ENCODE measurements at regions not wholly inside any gene's neighbourhood (a gene's known extent, or its start where the extent isn't known, plus 50 kb on each side); places are given as distances from the start of the nearest gene placed in this dataset.

- peak; percentile 76 for TF ChIP-seq CTCF (IDR thresholded peaks at IDR 0.05; ENCODE audit: low read depth, low read length, poor library complexity, severe bottlenecking)
- no peak for TF ChIP-seq EZH2phosphoT487 (IDR thresholded peaks at IDR 0.05; ENCODE audit: borderline replicate concordance, low read length)
Observed at GRCh38 chr13:53782488-53782961, 753.9 kb downstream of the OLFM4 start.
